Skeletal muscle tissue (tissue), 3 donors: ENCODE measurements at regions not wholly inside any gene's neighbourhood (a gene's known extent, or its start where the extent isn't known, plus 50 kb on each side); places are given as distances from the start of the nearest gene placed in this dataset.

Experiments used
- H3K27ac ChIP-seq: one replicate; pipeline ENCODE4 v1.7.0; 2013; ENCODE audit warnings: mild to moderate bottlenecking, low read depth, low read length, inconsistent platforms
- H3K27me3 ChIP-seq, 3 donors: one replicate each; pipeline ENCODE4 v1.7.0; 2013; ENCODE audit warnings: low read length in 3 of 3; ENCODE audit not compliant: control insufficient read depth in 3 of 3, insufficient read depth in 3 of 3
- H3K36me3 ChIP-seq, 3 donors: one replicate each; pipeline ENCODE4 v1.7.0; 2013; ENCODE audit warnings: low read length in 3 of 3; ENCODE audit not compliant: control insufficient read depth in 3 of 3, insufficient read depth in 3 of 3
- H3K4me1 ChIP-seq, 3 donors: one replicate each; pipeline ENCODE4 v1.7.0; 2013; ENCODE audit warnings: low read length in 3 of 3, mild to moderate bottlenecking in 3 of 3; ENCODE audit not compliant: control insufficient read depth in 3 of 3, insufficient read depth in 3 of 3
- H3K4me3 ChIP-seq, 3 donors: one replicate each; pipeline ENCODE4 v1.7.0; 2013; ENCODE audit warnings: low read length in 3 of 3
- H3K9ac ChIP-seq, 3 donors: one replicate each; pipeline ENCODE4 v1.7.0; 2013; ENCODE audit warnings: low read length in 3 of 3, mild to moderate bottlenecking in 3 of 3, moderate library complexity in 2 of 3, low read depth in 1 of 3
- H3K9me3 ChIP-seq, 3 donors: one replicate each; pipeline ENCODE4 v1.7.0; 2013; ENCODE audit warnings: low read length in 3 of 3; ENCODE audit not compliant: control insufficient read depth in 3 of 3
- donor health status: Osteomylitis.

DNA sequence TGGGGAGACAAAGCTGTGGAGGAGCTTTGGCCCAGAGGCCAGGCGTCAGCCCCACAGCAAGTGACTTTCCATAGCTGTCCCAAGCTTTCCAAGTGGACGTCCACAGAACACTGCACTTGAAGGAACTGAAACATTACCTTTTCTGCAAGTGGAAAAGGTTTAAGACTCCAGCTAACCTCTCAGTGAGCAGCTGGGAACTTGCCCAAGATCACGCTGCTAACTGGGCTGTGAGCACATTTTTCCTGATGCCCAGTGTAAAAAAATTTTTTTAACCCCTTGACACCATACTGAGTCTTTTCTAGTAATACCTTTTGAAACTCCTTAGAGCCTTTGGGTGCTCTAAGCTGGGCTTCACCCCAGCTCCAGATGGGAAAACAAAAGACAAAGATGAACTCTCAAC lies 256.7 kb downstream of the HAUS1 start:
- Histone ChIP-seq H3K9ac (no peak overlapping the region), H3K27ac (no peak overlapping the region), H3K9me3 (peaks cover 0 to 3% (median 0%) of the 10 kb centered on the region in 3 donors)

DNA sequence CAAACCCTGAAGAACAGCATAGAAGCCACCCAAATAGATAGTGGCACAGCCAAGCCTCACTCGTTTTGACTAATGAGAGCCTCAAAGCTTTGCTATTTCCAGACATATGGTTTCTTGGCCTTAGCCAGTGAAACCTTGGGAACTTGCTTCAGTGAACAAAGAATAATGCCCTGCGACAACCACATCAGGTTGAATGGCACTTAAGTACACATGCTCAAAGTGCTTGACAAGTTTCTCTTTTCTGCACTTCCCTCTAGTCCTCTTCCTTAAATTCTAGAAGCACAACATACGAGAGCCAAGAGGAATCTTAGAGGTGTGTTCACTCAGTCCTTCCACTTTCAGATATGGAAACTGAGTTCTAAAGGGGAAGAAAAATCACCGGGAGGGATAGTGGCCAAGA lies 258.3 kb downstream of the HAUS1 start:
- H3K9me3 ChIP-seq, result peaks cover 0 to 3% (median 0%) of the 10 kb centered on the region in 3 donors
- no peak overlapping the region for H3K9ac ChIP-seq
- H3K27me3 ChIP-seq, result no peaks in the 10 kb centered on the region
- no peak overlapping the region for H3K4me3 ChIP-seq
- H3K36me3 ChIP-seq, result no peaks in the 10 kb centered on the region
- H3K27ac ChIP-seq, result no peak overlapping the region
- peaks cover 0 to 2% (median 0%) of the 10 kb centered on the region in 3 donors for H3K4me1 ChIP-seq

More for the DNA sequence above, 256.7 kb downstream of the HAUS1 start:
- Histone ChIP-seq H3K27me3 (no peaks in the 10 kb centered on the region), H3K4me1 (peaks cover 0 to 2% (median 0%) of the 10 kb centered on the region in 3 donors), H3K4me3 (no peak overlapping the region), H3K36me3 (no peaks in the 10 kb centered on the region)

DNA sequence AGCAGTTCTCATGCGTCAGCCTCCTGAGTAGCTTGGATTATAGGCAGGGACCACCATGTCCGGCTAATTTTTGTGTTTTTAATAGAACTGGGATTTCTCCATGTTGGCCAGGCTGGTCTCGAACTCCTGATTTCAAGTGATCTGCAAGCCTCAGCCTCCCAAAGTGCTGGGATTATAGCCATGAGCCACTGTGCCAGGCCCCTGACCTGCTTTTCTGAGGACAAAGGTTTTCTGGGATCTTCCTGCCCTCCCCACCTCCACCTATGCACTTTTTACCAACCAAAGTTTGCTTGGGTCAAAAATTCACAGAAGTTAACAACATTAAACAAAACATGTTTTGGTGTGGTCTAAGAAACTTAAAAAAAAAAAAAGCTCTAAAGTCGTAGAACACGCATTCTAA lies 259.9 kb downstream of the HAUS1 start:
- no peaks in the 10 kb centered on the region for H3K27me3 ChIP-seq
- no peaks in the 10 kb centered on the region for H3K4me1 ChIP-seq
- H3K27ac ChIP-seq, result no peak overlapping the region
- no peak overlapping the region for H3K9ac ChIP-seq
- H3K9me3 ChIP-seq, result peaks cover 0 to 3% (median 0%) of the 10 kb centered on the region in 3 donors
- H3K4me3 ChIP-seq, result no peak overlapping the region
- H3K36me3 ChIP-seq, result no peaks in the 10 kb centered on the region

DNA sequence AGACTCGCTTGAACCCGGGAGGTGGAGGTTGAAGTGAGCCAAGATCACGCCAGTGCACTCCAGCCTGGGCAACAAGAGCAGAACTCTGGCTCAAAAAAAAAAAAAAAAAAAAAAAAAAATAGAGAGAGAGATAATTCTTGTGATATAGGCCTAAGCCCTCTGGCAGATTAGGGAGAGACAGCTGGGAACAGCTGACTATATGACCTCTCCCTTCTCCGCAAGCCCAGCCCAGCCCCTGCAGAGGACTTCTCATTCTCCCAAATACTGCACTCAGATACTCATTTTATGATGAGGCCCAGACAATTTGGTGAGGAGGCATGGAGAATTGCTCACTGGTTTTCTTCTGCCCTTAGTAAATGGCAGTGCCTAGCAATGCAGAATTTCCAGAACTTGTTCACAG lies 262.0 kb downstream of the HAUS1 start:
- no peaks in the 10 kb centered on the region for H3K27me3 ChIP-seq
- H3K4me3 ChIP-seq, result no peak overlapping the region
- no peaks in the 10 kb centered on the region for H3K4me1 ChIP-seq
- no peak overlapping the region for H3K9ac ChIP-seq
- H3K27ac ChIP-seq, result no peak overlapping the region
- no peaks in the 10 kb centered on the region for H3K36me3 ChIP-seq
- H3K9me3 ChIP-seq, result no peaks in the 10 kb centered on the region

DNA sequence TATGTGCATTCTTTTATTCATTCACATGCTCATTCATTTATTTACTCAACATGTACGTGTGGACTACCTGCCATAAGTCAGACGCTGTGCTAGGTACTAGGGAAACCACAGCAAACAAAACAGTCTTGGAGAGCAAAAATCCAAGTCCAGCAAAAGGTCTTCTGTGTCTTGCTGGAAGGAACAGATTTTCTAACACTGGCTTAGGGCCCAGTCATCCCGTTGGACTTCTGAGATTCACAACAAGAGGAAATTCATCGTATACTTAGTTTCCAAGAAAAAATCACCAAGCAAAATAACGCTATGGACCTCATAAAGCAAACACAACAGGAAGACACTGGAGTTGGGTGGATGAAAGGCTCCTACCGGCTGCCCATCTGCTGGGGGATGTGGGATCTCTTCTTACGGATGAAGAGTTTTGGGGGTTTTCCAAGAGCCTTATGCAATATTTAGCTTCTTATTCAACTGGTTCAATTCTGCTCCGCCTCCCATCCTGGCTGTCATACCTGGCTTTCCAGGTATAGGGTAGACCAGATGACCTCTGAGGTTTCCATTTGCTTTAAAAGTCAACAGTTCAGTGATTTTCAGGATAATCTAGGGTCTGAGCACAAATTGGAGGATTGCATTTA lies 262.7 kb downstream of the HAUS1 start:
- no peak overlapping the region for H3K4me3 ChIP-seq
- H3K27me3 ChIP-seq, result no peaks in the 10 kb centered on the region
- no peak overlapping the region for H3K9ac ChIP-seq
- no peaks in the 10 kb centered on the region for H3K4me1 ChIP-seq
- no peak overlapping the region for H3K27ac ChIP-seq
- H3K36me3 ChIP-seq, result no peaks in the 10 kb centered on the region
- no peaks in the 10 kb centered on the region for H3K9me3 ChIP-seq

DNA sequence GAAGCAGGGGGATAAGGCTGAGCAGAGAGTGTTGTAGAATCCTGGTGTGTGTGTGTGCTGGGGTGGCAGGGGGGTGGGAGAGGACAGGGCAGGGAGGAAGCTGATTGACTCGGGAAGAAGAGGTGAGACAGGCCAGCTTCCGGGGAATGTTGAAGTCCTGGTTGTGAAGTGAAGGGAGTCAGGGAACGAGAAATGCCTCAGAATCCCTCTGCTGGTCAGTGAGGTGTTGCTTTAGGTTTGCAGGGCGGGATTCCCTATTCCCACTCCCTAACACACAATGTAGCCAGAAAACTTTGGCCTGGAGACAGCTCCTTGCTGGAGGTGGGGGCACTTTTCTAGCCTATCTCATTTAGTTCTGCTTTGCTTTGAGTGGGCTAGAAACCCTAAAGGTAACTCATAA lies 265.1 kb downstream of the HAUS1 start:
- no peaks in the 10 kb centered on the region for H3K36me3 ChIP-seq
- no peak overlapping the region for H3K27ac ChIP-seq
- no peak overlapping the region for H3K9ac ChIP-seq
- no peaks in the 10 kb centered on the region for H3K27me3 ChIP-seq
- H3K9me3 ChIP-seq, result no peaks in the 10 kb centered on the region
- no peak overlapping the region for H3K4me3 ChIP-seq
- peaks cover 0 to 2% (median 0%) of the 10 kb centered on the region in 3 donors for H3K4me1 ChIP-seq

DNA sequence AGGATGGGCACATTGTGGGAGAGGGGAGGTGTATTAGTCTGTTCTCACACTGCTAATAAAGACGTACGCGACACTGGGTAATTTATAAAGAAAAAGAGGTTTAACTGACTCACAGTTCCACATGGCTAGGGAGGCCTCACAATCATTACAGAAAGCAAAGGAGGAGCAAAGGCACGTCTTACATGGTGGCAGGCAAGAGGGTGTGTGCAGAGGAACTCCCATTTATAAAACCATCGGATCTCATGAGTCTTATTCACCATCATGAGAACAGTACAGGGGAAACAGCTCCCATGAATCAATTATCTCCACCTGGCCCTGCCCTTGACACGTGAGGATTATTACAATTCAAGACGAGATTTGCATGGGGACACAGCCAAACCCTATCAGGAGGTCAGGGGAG lies 266.7 kb downstream of the HAUS1 start:
- Histone ChIP-seq H3K9me3 (no peaks in the 10 kb centered on the region), H3K4me1 (peaks cover 0 to 2% (median 0%) of the 10 kb centered on the region in 3 donors), H3K27ac (no peak overlapping the region), H3K4me3 (no peak overlapping the region), H3K36me3 (no peaks in the 10 kb centered on the region), H3K27me3 (no peaks in the 10 kb centered on the region), H3K9ac (no peak overlapping the region)

DNA sequence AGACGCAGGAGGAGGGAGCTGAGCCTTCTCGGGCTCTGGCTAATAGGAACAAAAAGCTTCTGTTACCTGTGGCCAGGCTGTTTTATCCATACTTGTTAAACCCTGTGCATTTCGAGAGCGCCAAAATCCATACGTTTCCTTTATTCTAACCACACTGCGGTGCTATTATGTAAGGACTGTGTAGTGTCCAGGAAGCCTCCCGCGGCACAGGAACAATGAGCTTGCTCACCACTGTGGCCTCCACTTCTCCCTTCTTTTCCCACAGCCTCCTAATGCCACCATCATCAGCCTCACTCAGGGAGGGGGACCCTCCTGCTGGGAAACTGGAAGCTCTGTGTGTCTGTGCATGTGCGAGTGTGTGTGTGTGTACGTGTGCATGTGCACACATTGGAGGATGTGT lies 268.5 kb downstream of the HAUS1 start:
- Histone ChIP-seq H3K9ac (no peak overlapping the region), H3K36me3 (no peaks in the 10 kb centered on the region), H3K4me3 (no peak overlapping the region), H3K9me3 (no peaks in the 10 kb centered on the region), H3K27me3 (no peaks in the 10 kb centered on the region), H3K27ac (no peak overlapping the region), H3K4me1 (peaks cover 0 to 2% (median 0%) of the 10 kb centered on the region in 3 donors)

DNA sequence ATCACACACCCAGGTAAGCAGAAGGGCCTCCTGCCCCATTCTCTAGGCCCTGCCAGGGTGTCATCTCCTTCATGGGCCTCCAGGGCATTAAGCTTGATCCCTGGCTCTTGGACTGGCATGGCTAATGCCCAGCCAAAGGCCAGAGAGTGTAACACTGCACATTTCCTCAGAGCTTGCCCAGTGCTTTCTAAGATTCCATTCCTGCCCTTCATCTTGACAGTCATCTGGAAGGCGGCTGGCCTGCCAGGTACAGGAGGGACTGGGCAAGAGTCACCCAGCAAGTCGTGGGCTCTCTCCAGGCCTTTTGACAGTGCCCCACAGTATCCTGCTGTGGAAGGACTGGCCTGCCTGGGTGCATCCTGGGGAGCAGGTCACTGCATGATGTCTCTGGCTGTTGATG lies 268.9 kb downstream of the HAUS1 start:
- Histone ChIP-seq H3K27ac (no peak overlapping the region), H3K9ac (peak overlapping the region in 1 of 3 donors; percentile 16), H3K9me3 (no peaks in the 10 kb centered on the region), H3K36me3 (no peaks in the 10 kb centered on the region), H3K4me3 (no peak overlapping the region), H3K4me1 (peaks cover 0 to 2% (median 0%) of the 10 kb centered on the region in 3 donors), H3K27me3 (no peaks in the 10 kb centered on the region)

DNA sequence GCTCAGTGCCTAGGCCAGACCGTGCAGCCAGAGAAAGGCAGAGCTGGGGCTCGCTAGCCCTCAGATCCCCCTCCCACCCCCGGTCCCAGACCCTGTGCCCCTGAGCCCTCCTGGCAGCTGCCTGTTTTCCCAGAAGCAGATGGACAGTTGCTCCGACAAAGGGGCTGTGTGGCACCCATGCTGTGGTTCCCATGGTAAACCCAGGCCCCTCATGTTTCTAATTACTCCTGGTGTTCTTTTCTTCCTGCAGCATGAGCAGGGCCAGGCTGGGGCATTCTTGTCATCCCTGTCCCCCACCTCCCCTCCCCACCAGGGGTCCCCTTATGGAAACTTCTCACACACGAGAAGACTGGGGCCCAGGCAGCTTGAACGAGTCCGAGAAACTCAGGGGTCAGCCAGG lies 269.6 kb downstream of the HAUS1 start:
- Histone ChIP-seq H3K4me3 (no peak overlapping the region), H3K27ac (no peak overlapping the region), H3K9me3 (no peaks in the 10 kb centered on the region), H3K9ac (no peak overlapping the region), H3K27me3 (no peaks in the 10 kb centered on the region), H3K36me3 (no peaks in the 10 kb centered on the region), H3K4me1 (peaks cover 0 to 2% (median 0%) of the 10 kb centered on the region in 3 donors)
